IPS-NIHi11 (cell line): ENCODE measurements at regions not wholly inside any gene's neighbourhood (a gene's known extent, or its start where the extent isn't known, plus 50 kb on each side); places are given as distances from the start of the nearest gene placed in this dataset.
A peak's percentile ranks its signal among the peaks of the same experiment; 100 is the strongest.

Source experiments
- DNase-seq: peaks from one replicate; pipeline ENCODE4 v3.0.0; 2012; ENCODE audit warnings: mixed read lengths, low spot score

GRCh38 chr1:38285807-38286530 lies 239.4 kb upstream of the POU3F1 start:
- DNase-seq, result peak; percentile 65

DNA sequence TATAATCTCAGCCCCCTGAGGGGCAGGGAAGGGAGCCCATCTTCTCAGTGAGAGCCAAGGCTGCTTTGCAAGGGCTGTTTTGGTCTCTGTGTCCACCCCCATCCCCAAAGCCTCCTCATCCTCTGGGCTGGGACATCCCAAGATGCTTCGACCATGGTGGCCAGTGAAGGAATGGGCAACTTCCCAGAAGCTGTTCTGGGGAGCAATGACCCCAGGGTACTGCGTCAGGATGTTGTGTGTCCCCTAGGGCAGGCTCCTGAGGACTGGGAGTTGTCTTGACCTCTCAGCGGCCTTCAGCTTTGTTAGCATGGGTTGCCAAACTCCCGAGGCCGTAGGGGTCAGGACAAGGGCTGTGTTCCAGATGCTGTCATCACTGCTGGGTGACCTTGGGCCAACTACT lies 238.4 kb upstream of the POU3F1 start:
- DNase-seq, result no peak

- no peak for DNase-seq
Measured at GRCh38 chr1:38283696-38284470, 237.3 kb upstream of the POU3F1 start.

- DNase-seq, result no peak
Measured at GRCh38 chr1:38279148-38279547, 232.6 kb upstream of the POU3F1 start.

GRCh38 chr1:38277646-38278045 lies 231.1 kb upstream of the POU3F1 start:
- DNase-seq, result no peak

- DNase-seq, result no peak
Measured at GRCh38 chr1:38275960-38276359, 229.4 kb upstream of the POU3F1 start.

DNA sequence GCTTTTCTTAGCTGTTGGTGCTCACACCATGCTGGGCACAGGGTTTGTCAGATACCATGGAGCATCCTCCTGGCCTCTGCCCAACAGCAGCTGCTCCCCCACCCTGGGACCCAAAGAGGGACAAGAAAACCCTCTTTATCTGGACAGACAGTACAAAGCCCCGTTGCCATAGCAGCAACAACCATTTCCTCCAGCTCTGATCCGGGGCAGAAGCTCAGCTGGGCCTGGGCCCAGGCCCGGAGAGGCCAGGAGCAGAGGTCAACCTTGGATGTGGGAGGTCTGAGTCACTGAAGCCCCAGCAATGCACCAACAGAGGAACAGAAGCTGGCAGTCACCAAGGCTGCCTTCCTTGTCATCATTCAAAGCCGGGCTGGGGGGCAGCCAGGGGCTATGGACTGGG lies 228.4 kb upstream of the POU3F1 start:
- no peak for DNase-seq

- no peak for DNase-seq
Measured at GRCh38 chr1:38273196-38273804, 226.7 kb upstream of the POU3F1 start.

- DNase-seq, result no peak
Measured at GRCh38 chr1:38272515-38272914, 225.9 kb upstream of the POU3F1 start.

DNA sequence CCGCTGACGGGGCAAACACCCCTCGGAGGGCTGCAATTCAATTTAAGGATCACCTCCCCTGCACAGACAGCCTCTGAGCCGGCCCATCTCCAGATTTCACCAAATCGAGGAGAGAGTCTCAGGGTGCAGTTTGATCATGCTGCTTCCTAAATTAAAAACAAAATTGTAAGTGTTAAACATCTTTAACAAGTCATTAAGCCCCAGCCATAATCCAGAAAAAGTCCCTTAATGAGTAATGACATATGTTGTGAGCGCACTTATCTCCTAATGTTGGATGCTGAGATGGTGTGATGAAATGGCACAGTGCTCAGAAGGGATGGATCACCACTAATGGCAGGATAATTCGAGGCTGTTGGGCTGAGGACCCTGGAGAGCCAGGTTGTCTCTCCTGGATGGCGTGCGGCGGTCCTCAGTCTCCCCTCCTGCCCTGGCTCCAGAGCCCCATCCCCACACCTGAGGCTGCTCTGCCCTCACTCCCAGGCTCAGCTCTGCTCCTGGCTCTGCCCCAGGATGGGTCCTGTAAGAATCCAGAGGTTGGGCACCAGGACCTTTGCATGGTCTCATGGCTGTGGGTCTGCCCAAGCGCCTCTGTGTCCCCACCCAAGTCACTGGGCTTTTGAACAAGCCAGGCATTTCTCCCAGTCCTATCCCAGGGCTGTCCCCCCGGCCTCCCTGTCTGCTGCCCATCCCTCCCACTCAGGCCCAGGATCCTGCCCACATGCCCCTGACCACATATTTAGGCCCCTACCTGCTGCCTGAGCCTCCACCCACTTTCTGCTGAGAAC lies 224.4 kb upstream of the POU3F1 start:
- no peak for DNase-seq

DNA sequence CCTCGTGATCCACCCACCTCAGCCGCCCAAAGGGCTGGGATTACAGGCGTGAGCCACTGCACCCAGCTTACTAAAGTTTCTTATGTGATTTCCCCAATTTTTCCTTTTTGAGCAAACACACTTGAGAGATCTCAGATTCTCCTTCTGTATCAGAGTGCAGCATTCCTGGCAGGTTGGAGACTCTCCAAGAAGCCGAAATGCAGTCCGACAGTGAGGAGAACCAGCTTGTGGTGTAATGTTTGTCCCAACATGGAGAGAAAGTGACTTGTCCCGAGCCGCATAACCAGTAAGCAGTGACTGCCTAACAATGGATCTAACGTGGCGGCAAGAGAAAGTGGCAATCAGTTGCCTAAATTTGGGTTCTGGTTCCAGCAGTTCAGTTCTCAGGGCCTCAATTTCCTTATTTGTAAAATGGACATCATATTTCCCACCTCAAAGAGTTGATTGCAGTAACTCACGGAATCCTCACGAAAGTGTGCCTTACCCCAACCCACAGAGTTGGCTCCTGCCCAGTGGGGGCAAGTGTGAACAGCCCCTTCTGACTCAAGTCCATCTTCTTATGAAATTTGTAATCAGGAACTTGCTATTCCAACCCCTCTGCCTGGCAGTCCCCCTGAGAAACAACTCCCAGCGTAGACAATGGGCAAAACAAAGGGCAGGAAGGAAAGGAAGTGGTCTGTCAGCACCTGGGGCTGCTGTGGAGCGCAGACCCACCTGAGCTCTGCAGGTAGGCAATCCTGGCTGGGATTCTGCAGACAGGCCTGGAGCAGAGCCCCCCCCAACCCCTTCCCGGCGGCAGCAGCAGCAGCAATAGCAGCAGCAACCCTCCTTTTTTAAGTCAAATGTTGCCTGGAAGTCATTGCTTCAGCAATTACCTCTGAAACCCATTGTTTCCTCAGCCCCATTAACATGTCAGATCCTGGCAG lies 223.6 kb upstream of the POU3F1 start:
- peak; percentile 81 for DNase-seq

- DNase-seq, result no peak
Measured at GRCh38 chr1:38268226-38268625, 221.6 kb upstream of the POU3F1 start.

DNA sequence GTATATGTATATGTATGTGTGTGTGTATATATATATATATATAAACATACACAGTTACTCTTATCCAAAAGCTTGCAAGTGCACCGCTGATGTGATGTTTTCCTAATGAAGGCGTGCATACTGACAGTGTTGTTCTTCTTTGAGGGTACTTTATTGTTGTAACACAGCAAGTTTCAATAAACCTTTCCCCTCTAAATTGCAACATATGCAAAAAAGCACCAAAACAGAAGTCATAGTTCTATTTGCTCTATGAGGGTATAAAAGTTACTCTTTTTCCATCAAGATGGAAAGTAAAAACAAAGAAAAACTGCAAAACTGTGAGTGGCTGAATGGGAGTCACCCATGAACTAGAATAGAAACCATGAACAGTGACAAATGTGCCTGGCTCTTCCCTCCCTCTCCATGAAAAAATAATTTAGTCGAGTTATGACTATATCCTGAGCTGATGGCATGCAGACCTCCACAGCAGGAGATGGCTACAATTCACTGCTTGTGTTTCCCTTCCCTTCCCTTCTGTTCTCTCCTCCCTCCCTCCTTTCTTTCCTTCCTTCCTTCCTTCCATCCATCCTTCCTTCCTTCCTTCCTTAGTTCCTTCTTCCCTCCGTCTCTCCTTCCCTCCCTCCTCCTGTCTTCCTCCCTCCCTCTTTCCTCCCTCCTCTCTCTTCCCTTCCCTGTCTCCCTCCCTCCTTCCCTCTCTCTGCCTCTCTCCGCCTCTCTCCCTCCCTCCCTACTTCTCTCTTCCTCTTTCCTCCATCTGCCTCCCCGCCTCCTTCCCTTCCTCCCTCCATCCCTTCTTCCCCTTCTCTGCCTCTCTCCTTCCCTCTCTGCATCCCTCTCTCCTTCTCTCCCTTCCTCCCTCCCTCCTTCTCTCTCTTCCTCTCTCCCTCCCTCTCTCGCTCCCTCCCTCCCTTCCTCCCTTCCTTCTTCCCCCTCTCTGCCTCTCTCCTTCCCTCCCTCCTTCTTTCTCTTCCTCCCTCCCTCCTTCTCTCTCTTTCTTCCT lies 220.7 kb upstream of the POU3F1 start:
- DNase-seq, result no peak

DNA sequence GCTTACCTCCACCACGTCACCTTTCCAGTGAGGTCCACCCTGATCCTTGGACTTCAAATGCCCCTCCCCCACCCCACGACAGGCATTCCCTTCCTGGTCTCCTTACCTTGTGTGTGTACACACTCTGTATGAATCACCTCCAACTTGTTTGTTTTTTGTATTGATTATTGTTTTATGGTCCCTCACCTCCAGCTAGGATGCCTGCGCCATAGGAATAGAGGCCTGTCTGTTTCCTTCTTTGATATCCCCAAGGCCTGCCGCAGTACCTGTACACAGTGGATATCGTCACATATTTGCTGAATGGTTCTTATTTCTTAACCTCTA lies 219.6 kb upstream of the POU3F1 start:
- DNase-seq, result no peak

- DNase-seq, result no peak
Measured at GRCh38 chr1:38265293-38266196, 219.0 kb upstream of the POU3F1 start.

GRCh38 chr1:38263438-38263837 lies 216.8 kb upstream of the POU3F1 start:
- DNase-seq, result no peak

GRCh38 chr1:38261574-38261973 lies 215.0 kb upstream of the POU3F1 start:
- no peak for DNase-seq

GRCh38 chr1:38258085-38258627 lies 211.6 kb upstream of the POU3F1 start:
- DNase-seq, result no peak

- no peak for DNase-seq
Measured at GRCh38 chr1:38257374-38257773, 210.8 kb upstream of the POU3F1 start.
